A549 (cell line): ENCODE measurements at regions not wholly inside any gene's neighbourhood (a gene's known extent, or its start where the extent isn't known, plus 50 kb on each side); places are given as distances from the start of the nearest gene placed in this dataset.
A peak's percentile ranks its signal among the peaks of the same experiment; 100 is the strongest.

Experiments
- ATAC-seq, 2 experiments: fragments of 200-7000 bp in 1 of 2; fragments of >200 bp in 1 of 2; cut with Nextera tagmentation in 1 of 2; cut with Tn5 transposase in 1 of 2; 3 replicates each; pipeline versions ENCODE4 v1.8.0 to v1.9.1; 2018 to 2020; ENCODE audit warnings: mild to moderate bottlenecking in 1 of 2, moderate library complexity in 1 of 2
- CTCF ChIA-PET: fragments of 300-600 bp; sonication (Branson Sonifier 250); formaldehyde crosslinking; extraction: SDS; loops from one replicate; lab custom pipeline; 2021; ENCODE audit warnings: antibody characterized with exemption, inconsistent platforms; lab: Yijun Ruan, JAX
- POLR2A ChIA-PET: fragments of 350-600 bp; formaldehyde crosslinking; extraction: SDS; loops from one replicate; lab custom pipeline; 2021; ENCODE audit warnings: antibody characterized with exemption, inconsistent platforms; lab: Yijun Ruan, JAX
- DNase-seq, 2 experiments: peaks; one replicate each; pipeline versions ENCODE4 v3.0.0 to v3.0.0-alpha.2; 2011 to 2016; ENCODE audit warnings: low read depth in 1 of 2, low spot score in 1 of 2
- FAIRE-seq: peaks from 2 replicates; lab custom pipeline; 2011; peaks lifted over from hg19 to GRCh38; lab: Jason Lieb, UNC
- H3K27ac ChIP-seq, 2 experiments: fragments of >200 bp; sonication (Bioruptor Twin); formaldehyde crosslinking; 3 replicates each; pipeline ENCODE4 v1.5.1; 2016 to 2017
- H3K4me1 ChIP-seq: fragments of >200 bp; sonication (Bioruptor Twin); formaldehyde crosslinking; 3 replicates; pipeline ENCODE4 v1.6.1; 2016
- H3K4me2 ChIP-seq: fragments of >200 bp; sonication (Bioruptor Twin); formaldehyde crosslinking; 3 replicates; pipeline ENCODE4 v1.6.1; 2016
- H3K4me3 ChIP-seq: fragments of >200 bp; sonication (Bioruptor Twin); formaldehyde crosslinking; 3 replicates; pipeline ENCODE4 v1.5.1; 2016
- H3K9me3 ChIP-seq: fragments of >200 bp; sonication (Bioruptor Twin); formaldehyde crosslinking; 3 replicates; pipeline ENCODE4 v1.6.1; 2016
- ATOH8 ChIP-seq: fragments of 250-450 bp; sonication (Bioruptor Pico); IDR thresholded peaks from 2 replicates; pipeline ENCODE4 v1.5.0; 2020; ENCODE audit warnings: low read depth, mild to moderate bottlenecking, moderate library complexity
- BHLHE40 ChIP-seq: IDR thresholded peaks from 2 replicates; pipeline ENCODE4 v1.6.1; 2012; ENCODE audit warnings: low read depth, low read length, inconsistent platforms
- CEBPB ChIP-seq, 2 experiments: fragments of >200 bp in 1 of 2; sonication (Bioruptor Twin) in 1 of 2; formaldehyde crosslinking in 1 of 2; IDR thresholded peaks; 2 replicates each; pipeline ENCODE4 v1.6.1; 2012 to 2016
- ESRRA ChIP-seq: fragments of 150-350 bp; IDR thresholded peaks from 2 replicates; pipeline ENCODE4 v1.6.1; 2014; ENCODE audit warnings: mild to moderate bottlenecking, low read length, borderline replicate concordance
- GATA3 ChIP-seq: IDR thresholded peaks from 2 replicates; pipeline ENCODE4 v1.6.1; 2012; ENCODE audit warnings: borderline replicate concordance
- HOXA7 ChIP-seq: fragments of 250-450 bp; sonication (Bioruptor Pico); IDR thresholded peaks from 2 replicates; pipeline ENCODE4 v1.5.0; 2020; ENCODE audit warnings: mild to moderate bottlenecking, moderate library complexity
- KDM1A ChIP-seq: fragments of 200-600 bp; sonication (generic); IDR thresholded peaks from 2 replicates; pipeline ENCODE4 v1.6.1; 2016; ENCODE audit warnings: low read depth, mild to moderate bottlenecking
- MAFK ChIP-seq: fragments of 450-650 bp; IDR thresholded peaks from 2 replicates; pipeline ENCODE4 v1.6.1; 2014; ENCODE audit not compliant: partially characterized antibody
- MAZ ChIP-seq: fragments of 150-350 bp; IDR thresholded peaks from 2 replicates; pipeline ENCODE4 v1.6.1; 2014; ENCODE audit warnings: antibody characterized with exemption, low read depth, low read length, borderline replicate concordance
- MYC ChIP-seq: IDR thresholded peaks from 2 replicates; pipeline ENCODE4 v1.6.1; 2012; ENCODE audit warnings: mild to moderate bottlenecking, inconsistent platforms, low read length, improper control_type of control experiment, borderline replicate concordance
- NFE2L2 ChIP-seq: fragments of 150-350 bp; conservative IDR thresholded peaks from 2 replicates; pipeline ENCODE4 v1.6.1; 2014; ENCODE audit warnings: low read length
- NPAS2 ChIP-seq: fragments of 250-450 bp; sonication (Bioruptor Pico); IDR thresholded peaks from 2 replicates; pipeline ENCODE4 v1.8.0; 2022; ENCODE audit warnings: mild to moderate bottlenecking, moderate library complexity, borderline replicate concordance
- NR3C1 ChIP-seq: fragments of >200 bp; sonication (Bioruptor Twin); formaldehyde crosslinking; IDR thresholded peaks from 3 replicates; pipeline ENCODE4 v1.6.1; 2017
- PHF8 ChIP-seq: fragments of 200-600 bp; sonication (generic); IDR thresholded peaks from 2 replicates; pipeline ENCODE4 v1.6.1; 2016; ENCODE audit warnings: low read depth, mild to moderate bottlenecking, antibody characterized with exemption, moderate library complexity, borderline replicate concordance
- RARB ChIP-seq: fragments of 250-450 bp; sonication (Bioruptor Pico); IDR thresholded peaks from 2 replicates; pipeline ENCODE4 v1.8.0; 2021; ENCODE audit warnings: mild to moderate bottlenecking, moderate library complexity
- RCOR1 ChIP-seq: fragments of 150-350 bp; IDR thresholded peaks from 2 replicates; pipeline ENCODE4 v1.6.1; 2014; ENCODE audit warnings: antibody characterized with exemption, low read length, low read depth
- RFX5 ChIP-seq: fragments of 450-650 bp; IDR thresholded peaks from 2 replicates; pipeline ENCODE4 v1.7.1; 2014; ENCODE audit warnings: antibody characterized with exemption, mild to moderate bottlenecking, moderate library complexity
- RNF2 ChIP-seq: fragments of 200-600 bp; sonication (generic); IDR thresholded peaks from 2 replicates; pipeline ENCODE4 v1.6.1; 2016; ENCODE audit warnings: low read depth, mild to moderate bottlenecking, antibody characterized with exemption, moderate library complexity, borderline replicate concordance
- TFCP2L1 ChIP-seq: fragments of 250-450 bp; sonication (Bioruptor Pico); IDR thresholded peaks from 2 replicates; pipeline ENCODE4 v1.5.0; 2021; ENCODE audit warnings: mild to moderate bottlenecking
- TP53 ChIP-seq: fragments of 250-450 bp; sonication (Bioruptor Pico); IDR thresholded peaks from 2 replicates; pipeline ENCODE4 v1.5.0; 2021; ENCODE audit warnings: mild to moderate bottlenecking, moderate library complexity
- ZC3H11A ChIP-seq: fragments of 450-650 bp; IDR thresholded peaks from 2 replicates; pipeline ENCODE4 v1.6.1; 2014; ENCODE audit warnings: antibody characterized with exemption, mild to moderate bottlenecking
- ZFP36 ChIP-seq: fragments of 450-650 bp; IDR thresholded peaks from 2 replicates; pipeline ENCODE4 v1.6.1; 2014; ENCODE audit warnings: borderline replicate concordance; ENCODE audit not compliant: partially characterized antibody
- WGBS: methylation state at CpG from one replicate; pipeline ENCODE4 v1.1.6; 2017; ENCODE audit errors: missing lambda C conversion rate; 5-methylcytosine and 5-hydroxymethylcytosine counted together
- TF ChIP-seq, protein P1 (sequence below): fragments of 150-350 bp; IDR thresholded peaks from 2 replicates; pipeline ENCODE4 v1.6.1; 2014; ENCODE audit warnings: low read depth, mild to moderate bottlenecking, low read length
- TF ChIP-seq, protein P2 (sequence below): fragments of >200 bp; sonication (Bioruptor Twin); formaldehyde crosslinking; IDR thresholded peaks from 2 replicates; pipeline ENCODE4 v1.6.1; 2016
- TF ChIP-seq, protein P3 (sequence below): IDR thresholded peaks from 2 replicates; pipeline ENCODE4 v1.6.1; 2012

GRCh38 chr2:54360055-54360792 is 95.9 kb upstream of the SPTBN1 start:
- ChIA-PET POLR2A (no interaction called here), CTCF (interaction anchor here (0.7 to 1.3 kb wide), 2 partner anchors 9 kb away, joined by 3 read pairs; no protein-coding TSS in a partner anchor)
- no peak for DNase-seq
- H3K4me1 ChIP-seq: no peaks in the 10 kb centered on the region
- no peak overlapping the region for H3K4me3 ChIP-seq
- ATAC-seq: no peak
- 44% methylated on average over 8 of the region's 8 CpGs for WGBS
- no peak overlapping the region for H3K4me2 ChIP-seq
- peaks cover 5% of the 10 kb centered on the region; the same call in 2 of the 3 replicates for H3K9me3 ChIP-seq
- FAIRE-seq: peak; percentile 36
- TF ChIP-seq, protein P1, sequence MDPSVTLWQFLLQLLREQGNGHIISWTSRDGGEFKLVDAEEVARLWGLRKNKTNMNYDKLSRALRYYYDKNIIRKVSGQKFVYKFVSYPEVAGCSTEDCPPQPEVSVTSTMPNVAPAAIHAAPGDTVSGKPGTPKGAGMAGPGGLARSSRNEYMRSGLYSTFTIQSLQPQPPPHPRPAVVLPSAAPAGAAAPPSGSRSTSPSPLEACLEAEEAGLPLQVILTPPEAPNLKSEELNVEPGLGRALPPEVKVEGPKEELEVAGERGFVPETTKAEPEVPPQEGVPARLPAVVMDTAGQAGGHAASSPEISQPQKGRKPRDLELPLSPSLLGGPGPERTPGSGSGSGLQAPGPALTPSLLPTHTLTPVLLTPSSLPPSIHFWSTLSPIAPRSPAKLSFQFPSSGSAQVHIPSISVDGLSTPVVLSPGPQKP: no peak
- TF ChIP-seq MAFK: no peak
- TF ChIP-seq ZC3H11A: no peak
- no peak for TF ChIP-seq PHF8
- no peak for TF ChIP-seq RNF2
- TF ChIP-seq ZFP36: no peak
- TF ChIP-seq NR3C1: no peak
- no peak overlapping the region for H3K27ac ChIP-seq

GRCh38 chr2:54364409-54364808 is 91.7 kb upstream of the SPTBN1 start:
- ChIA-PET POLR2A (no interaction called here), CTCF (interaction anchor here (1.1 kb wide), 1 partner anchor 340 kb away, joined by 3 read pairs; no protein-coding TSS in a partner anchor)
- Histone ChIP-seq H3K27ac (no peak overlapping the region), H3K4me3 (no peak overlapping the region), H3K4me2 (no peak overlapping the region), H3K9me3 (peaks cover 37% of the 10 kb centered on the region), H3K4me1 (no peaks in the 10 kb centered on the region)
- FAIRE-seq (no peak), DNase-seq (no peak), ATAC-seq (no peak)
- WGBS: 16% methylated on average over 3 of the region's 3 CpGs
- TF ChIP-seq ESRRA (no peak), RFX5 (no peak), TFCP2L1 (CRISPR knock-in tag) (no peak), NFE2L2 (no peak), KDM1A (no peak), BHLHE40 (no peak), TP53 (CRISPR knock-in tag) (no peak), CEBPB (IDR thresholded peaks at IDR 0.05) (no peak), MAZ (no peak), GATA3 (no peak), NPAS2 (CRISPR knock-in tag) (no peak), ATOH8 (no peak), RCOR1 (no peak), RNF2 (no peak), RARB (CRISPR knock-in tag) (no peak), MYC (no peak), HOXA7 (CRISPR knock-in tag) (no peak)
- TF ChIP-seq, protein P2, sequence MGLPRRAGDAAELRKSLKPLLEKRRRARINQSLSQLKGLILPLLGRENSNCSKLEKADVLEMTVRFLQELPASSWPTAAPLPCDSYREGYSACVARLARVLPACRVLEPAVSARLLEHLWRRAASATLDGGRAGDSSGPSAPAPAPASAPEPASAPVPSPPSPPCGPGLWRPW: no peak
- TF ChIP-seq, protein P1: no peak
- TF ChIP-seq, protein P3, sequence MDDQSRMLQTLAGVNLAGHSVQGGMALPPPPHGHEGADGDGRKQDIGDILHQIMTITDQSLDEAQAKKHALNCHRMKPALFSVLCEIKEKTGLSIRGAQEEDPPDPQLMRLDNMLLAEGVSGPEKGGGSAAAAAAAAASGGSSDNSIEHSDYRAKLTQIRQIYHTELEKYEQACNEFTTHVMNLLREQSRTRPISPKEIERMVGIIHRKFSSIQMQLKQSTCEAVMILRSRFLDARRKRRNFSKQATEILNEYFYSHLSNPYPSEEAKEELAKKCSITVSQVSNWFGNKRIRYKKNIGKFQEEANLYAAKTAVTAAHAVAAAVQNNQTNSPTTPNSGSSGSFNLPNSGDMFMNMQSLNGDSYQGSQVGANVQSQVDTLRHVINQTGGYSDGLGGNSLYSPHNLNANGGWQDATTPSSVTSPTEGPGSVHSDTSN: no peak
